Tongue (tissue), 1 donor: ENCODE measurements at regions not wholly inside any gene's neighbourhood (a gene's known extent, or its start where the extent isn't known, plus 50 kb on each side); places are given as distances from the start of the nearest gene placed in this dataset.

Experiments
- DNase-seq: peaks from one replicate; pipeline ENCODE4 v3.0.0-alpha.2; 2015

GRCh38 chr6:100944644-100945043 is 63.5 kb upstream of the ASCC3 start:
- DNase-seq: no peak

- DNase-seq: peak; percentile 57
Measured at GRCh38 chr6:100946021-100946540, 65.0 kb upstream of the ASCC3 start.

DNA sequence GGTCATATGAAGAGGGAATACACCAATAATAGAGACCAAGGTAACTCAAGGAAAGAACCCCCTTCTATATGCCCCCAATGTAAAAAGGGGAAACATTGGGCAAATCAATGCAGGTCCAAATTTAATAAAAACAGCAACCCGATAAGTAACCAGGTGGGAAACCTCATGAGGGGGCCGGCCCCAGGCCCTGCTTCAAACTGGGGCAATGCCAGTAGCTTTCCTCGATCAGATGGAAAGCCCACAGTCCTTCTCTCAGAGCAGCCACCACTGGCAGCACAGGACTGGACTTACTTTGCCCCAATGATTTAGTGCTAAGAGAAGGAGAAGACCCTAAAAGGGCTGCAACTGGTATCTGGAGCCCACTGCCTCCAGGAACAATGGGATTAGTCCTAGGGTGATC is 65.6 kb upstream of the ASCC3 start:
- DNase-seq: no peak

- DNase-seq: no peak
Measured at GRCh38 chr6:100948381-100949133, 67.4 kb upstream of the ASCC3 start.

- no peak for DNase-seq
Measured at GRCh38 chr6:100952006-100952405, 70.9 kb upstream of the ASCC3 start.

DNA sequence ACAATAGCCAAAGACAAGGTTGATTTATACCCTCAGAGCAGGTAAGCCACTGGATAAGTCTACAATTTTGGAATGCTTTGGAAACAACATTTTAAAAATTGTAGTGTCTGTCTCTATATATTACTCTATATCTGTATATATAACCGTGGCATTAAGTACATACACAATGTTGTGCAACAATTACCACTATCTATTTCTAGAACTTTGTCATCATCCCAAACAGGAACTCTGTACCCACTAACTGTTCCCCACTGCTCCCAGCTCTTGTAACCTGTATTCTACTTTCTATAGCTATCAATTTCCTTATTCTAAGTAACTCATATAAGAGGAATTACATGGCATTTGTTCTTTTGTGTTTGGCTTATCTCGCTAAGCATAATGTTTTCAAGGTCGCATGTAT is 78.2 kb upstream of the ASCC3 start:
- no peak for DNase-seq

DNA sequence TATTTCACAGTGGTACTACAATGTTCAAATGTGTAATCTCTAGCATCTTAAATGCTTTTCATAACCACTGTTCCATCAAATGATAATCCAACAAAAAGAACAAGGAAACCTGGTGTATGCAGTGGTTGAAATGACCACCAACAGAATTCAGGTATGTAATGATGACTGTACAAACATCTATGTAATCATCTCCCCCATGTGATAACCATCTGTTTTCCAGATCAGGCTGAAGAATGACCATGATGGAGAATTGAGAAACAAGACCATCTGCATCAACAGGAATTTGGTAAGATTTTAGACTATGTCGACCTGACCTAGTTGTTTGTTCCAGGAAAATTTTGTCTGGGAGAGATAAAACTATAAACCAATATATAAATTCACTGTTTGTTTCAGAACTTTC is 81.3 kb upstream of the ASCC3 start:
- no peak for DNase-seq

DNA sequence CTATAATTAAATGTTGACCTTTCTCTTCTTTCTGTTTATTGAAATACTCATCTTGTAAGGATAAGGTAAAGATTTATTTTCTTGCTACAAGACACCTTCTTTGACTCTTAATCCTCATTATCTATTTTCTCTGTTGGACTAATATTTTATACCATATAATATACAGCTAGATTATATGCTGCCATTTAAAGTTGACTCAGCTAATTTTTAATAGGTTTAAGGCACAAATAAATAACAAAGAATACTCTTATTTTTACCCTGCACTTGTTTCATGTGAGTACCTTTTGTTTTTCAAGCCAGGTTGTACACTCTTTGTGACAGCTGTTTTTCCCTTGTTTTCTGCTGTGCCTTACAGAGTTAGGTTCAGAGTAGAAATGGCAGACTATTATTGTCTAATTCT is 83.9 kb upstream of the ASCC3 start:
- no peak for DNase-seq

GRCh38 chr6:100968949-100969348 is 87.8 kb upstream of the ASCC3 start:
- DNase-seq: no peak

- no peak for DNase-seq
Measured at GRCh38 chr6:100979267-100979666, 98.1 kb upstream of the ASCC3 start.

GRCh38 chr6:100980949-100981348 is 99.8 kb upstream of the ASCC3 start:
- no peak for DNase-seq

DNA sequence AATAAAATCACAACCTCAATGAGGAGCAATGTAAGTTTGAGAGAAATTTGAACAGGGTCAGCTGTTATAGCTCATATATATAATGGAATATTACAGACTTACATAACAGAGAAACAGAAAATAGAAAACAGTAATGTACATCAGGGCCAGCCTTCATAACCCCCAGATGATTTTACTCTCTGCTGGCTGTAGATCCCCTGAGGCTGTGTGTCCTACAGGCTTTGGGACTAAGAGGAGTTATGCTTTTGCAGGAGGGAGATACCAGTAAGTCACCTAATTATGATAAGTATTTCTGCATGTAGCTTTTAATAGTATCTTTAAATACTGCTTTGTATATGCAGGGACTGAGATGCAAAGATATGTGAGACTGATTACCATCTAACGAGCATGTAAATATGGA is 105.8 kb upstream of the ASCC3 start:
- DNase-seq: no peak

GRCh38 chr6:100987556-100987955 is 106.4 kb upstream of the ASCC3 start:
- no peak for DNase-seq

GRCh38 chr6:100988391-100988984 is 107.4 kb upstream of the ASCC3 start:
- no peak for DNase-seq

- DNase-seq: no peak
Measured at GRCh38 chr6:100990070-100990469, 108.9 kb upstream of the ASCC3 start.

- no peak for DNase-seq
Measured at GRCh38 chr6:100996409-100996808, 115.3 kb upstream of the ASCC3 start.

DNA sequence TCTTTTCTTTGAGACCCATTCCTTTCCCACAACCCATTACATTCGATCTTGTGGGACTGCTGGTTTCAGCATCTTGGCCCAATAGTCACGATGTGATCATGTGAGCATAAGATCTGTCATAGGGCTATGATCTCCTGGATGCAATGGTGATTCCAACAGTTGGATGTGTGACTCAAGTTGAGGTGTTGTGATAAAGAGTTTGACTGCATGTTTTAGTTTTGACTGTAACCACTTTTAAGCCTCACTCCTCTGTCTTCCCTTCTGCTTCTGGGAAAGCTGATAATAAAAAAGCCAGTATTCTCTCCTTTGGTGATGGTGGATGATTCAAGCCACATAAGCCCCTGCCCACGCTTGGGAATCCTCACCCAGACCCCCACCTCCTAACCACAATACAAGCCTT is 117.0 kb upstream of the ASCC3 start:
- no peak for DNase-seq

GRCh38 chr6:100999034-100999597 is 118.0 kb upstream of the ASCC3 start:
- DNase-seq: no peak

DNA sequence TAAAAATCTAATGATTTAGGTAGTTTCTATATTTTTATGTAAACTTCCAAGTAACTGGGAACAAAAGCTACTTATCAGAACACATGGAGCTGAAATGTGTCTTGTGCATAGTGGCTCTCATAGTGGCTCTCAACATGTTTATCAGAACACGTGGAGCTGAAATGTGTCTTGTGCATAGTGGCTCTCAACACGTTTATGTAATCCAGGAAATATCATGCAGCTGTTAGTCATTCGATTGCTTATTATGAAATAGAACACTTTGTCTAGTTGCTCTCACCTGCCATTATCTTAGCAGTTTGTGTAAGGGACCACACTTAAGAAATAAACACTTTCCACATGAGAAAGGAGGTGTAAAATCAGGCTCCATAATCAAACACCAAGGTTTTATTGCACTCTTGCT is 119.2 kb upstream of the ASCC3 start:
- no peak for DNase-seq

DNA sequence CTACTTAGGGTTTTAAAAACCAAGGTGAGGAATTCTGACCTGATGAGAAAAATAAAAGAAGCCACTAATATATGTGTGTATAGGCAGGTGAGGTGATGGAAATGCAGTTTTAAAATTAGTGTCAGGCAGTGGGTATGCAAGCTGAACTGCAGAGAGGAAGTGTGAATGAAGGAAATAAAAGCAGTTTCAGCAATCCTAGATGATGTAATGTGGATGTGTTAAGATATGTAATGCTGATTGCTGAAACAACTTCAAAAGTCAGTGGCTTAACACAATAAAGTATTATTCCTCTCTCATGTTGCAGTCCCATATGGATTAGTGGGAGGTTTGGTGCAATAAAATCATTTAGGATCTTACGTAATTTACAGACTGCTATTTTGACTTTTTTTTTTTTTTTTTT is 119.9 kb upstream of the ASCC3 start:
- DNase-seq: no peak

GRCh38 chr6:101001607-101002006 is 120.5 kb upstream of the ASCC3 start:
- DNase-seq: no peak

GRCh38 chr6:101003075-101003474 is 121.9 kb upstream of the ASCC3 start:
- DNase-seq: no peak

GRCh38 chr6:101011186-101011585 is 130.1 kb upstream of the ASCC3 start:
- no peak for DNase-seq
